GM19452 (cell line): ENCODE measurements at regions not wholly inside any gene's neighbourhood (a gene's known extent, or its start where the extent isn't known, plus 50 kb on each side); places are given as distances from the start of the nearest gene placed in this dataset.

Source experiments
- ATAC-seq: cut with Tn5 transposase; IDR thresholded peaks from one replicate; pipeline ENCODE4 v1.9.1; 2021; ENCODE audit not compliant: unreplicated experiment

- no peak for ATAC-seq
These were observed 142.0 kb upstream of the NTM start for GRCh38 chr11:131228378-131228777.

GRCh38 chr11:131229221-131229620 is 141.2 kb upstream of the NTM start:
- no peak for ATAC-seq

- ATAC-seq = no peak
These were observed 139.0 kb upstream of the NTM start for GRCh38 chr11:131231317-131231940.

- no peak for ATAC-seq
These were observed 138.2 kb upstream of the NTM start for GRCh38 chr11:131232261-131232660.

- ATAC-seq = no peak
These were observed 136.2 kb upstream of the NTM start for GRCh38 chr11:131234221-131234620.

GRCh38 chr11:131235328-131236298 is 134.8 kb upstream of the NTM start:
- ATAC-seq = no peak

- no peak for ATAC-seq
These were observed 130.0 kb upstream of the NTM start for GRCh38 chr11:131240421-131240820.

- no peak for ATAC-seq
These were observed 127.9 kb upstream of the NTM start for GRCh38 chr11:131242476-131243000.

GRCh38 chr11:131246156-131246555 is 124.3 kb upstream of the NTM start:
- no peak for ATAC-seq

GRCh38 chr11:131246663-131247062 is 123.8 kb upstream of the NTM start:
- ATAC-seq = no peak

- no peak for ATAC-seq
These were observed 121.8 kb upstream of the NTM start for GRCh38 chr11:131248588-131248987.

- ATAC-seq = no peak
These were observed 117.2 kb upstream of the NTM start for GRCh38 chr11:131253142-131253655.

- no peak for ATAC-seq
These were observed 116.7 kb upstream of the NTM start for GRCh38 chr11:131253656-131254151.

GRCh38 chr11:131254254-131254653 is 116.2 kb upstream of the NTM start:
- no peak for ATAC-seq

- ATAC-seq = no peak
These were observed 96.2 kb upstream of the NTM start for GRCh38 chr11:131274233-131274632.

GRCh38 chr11:131275580-131275979 is 94.8 kb upstream of the NTM start:
- ATAC-seq = no peak

GRCh38 chr11:131278472-131278871 is 91.9 kb upstream of the NTM start:
- ATAC-seq = no peak

- no peak for ATAC-seq
These were observed 90.6 kb upstream of the NTM start for GRCh38 chr11:131279654-131280384.

- no peak for ATAC-seq
These were observed 89.1 kb upstream of the NTM start for GRCh38 chr11:131281316-131281715.

GRCh38 chr11:131284041-131284440 is 86.4 kb upstream of the NTM start:
- no peak for ATAC-seq

GRCh38 chr11:131288521-131289091 is 81.8 kb upstream of the NTM start:
- no peak for ATAC-seq
